PC-3 (cell line): ENCODE measurements at regions not wholly inside any gene's neighbourhood (a gene's known extent, or its start where the extent isn't known, plus 50 kb on each side); places are given as distances from the start of the nearest gene placed in this dataset.

Experiments
- ATAC-seq: fragments of 200-7000 bp; cut with Tn5 transposase; 2 replicates; pipeline ENCODE4 v1.9.1; 2020; ENCODE audit warnings: mild to moderate bottlenecking, moderate library complexity
- BruUV-seq: library from RNA; stranded (reverse); fragments of 400-500 nt; replicated peaks from 2 replicates; lab custom pipeline; 2021; lab: Mats Ljungman, UMichigan
- CTCF ChIA-PET: fragments of 300-600 bp; sonication (Branson Sonifier 250); formaldehyde crosslinking; loops from one replicate; lab custom pipeline; 2022; ENCODE audit warnings: antibody characterized with exemption; lab: Charles Lee
- POLR2A ChIA-PET: fragments of 300-600 bp; sonication (Branson Sonifier 250); formaldehyde crosslinking; loops from one replicate; lab custom pipeline; 2022; ENCODE audit warnings: antibody characterized with exemption; ENCODE audit not compliant: unreplicated experiment; lab: Charles Lee
- DNase-seq: peaks from one replicate; pipeline ENCODE4 v3.0.0-alpha.2; 2015
- H2AFZ ChIP-seq: fragments of 300-600 bp; sonication (generic); 2 replicates; pipeline ENCODE4 v1.6.0; 2016; ENCODE audit warnings: antibody characterized with exemption, low read length
- H3F3A ChIP-seq: fragments of 300-600 bp; sonication (generic); one replicate; pipeline ENCODE4 v1.6.0; 2017; ENCODE audit warnings: antibody characterized with exemption, low read length, control low read depth, mild to moderate bottlenecking; ENCODE audit not compliant: unreplicated experiment
- H3K27ac ChIP-seq: fragments of 300-600 bp; sonication (generic); 2 replicates; pipeline ENCODE4 v1.5.1; 2016; ENCODE audit warnings: mild to moderate bottlenecking, low read length
- H3K27me3 ChIP-seq: fragments of 300-600 bp; sonication (generic); 2 replicates; pipeline ENCODE4 v1.6.1; 2016; ENCODE audit warnings: low read length, mixed read lengths
- H3K36me3 ChIP-seq: fragments of 300-600 bp; sonication (generic); 2 replicates; pipeline ENCODE4 v1.6.1; 2016; ENCODE audit warnings: low read depth, mixed run types, low read length, mixed read lengths
- H3K4me1 ChIP-seq: fragments of 300-600 bp; sonication (generic); 2 replicates; pipeline ENCODE4 v1.5.1; 2016; ENCODE audit warnings: low read length; ENCODE audit not compliant: insufficient read depth
- H3K4me2 ChIP-seq: fragments of 300-600 bp; sonication (generic); 2 replicates; pipeline ENCODE4 v1.6.0; 2016; ENCODE audit warnings: low read length
- H3K4me3 ChIP-seq: fragments of 300-600 bp; sonication (generic); 2 replicates; pipeline ENCODE4 v1.5.1; 2016; ENCODE audit warnings: mild to moderate bottlenecking, low read length, mixed read lengths
- H3K79me2 ChIP-seq: fragments of 300-600 bp; sonication (generic); 2 replicates; pipeline ENCODE4 v1.6.1; 2017; ENCODE audit warnings: low read length, mixed read lengths
- H3K9ac ChIP-seq: fragments of 300-600 bp; sonication (generic); 2 replicates; pipeline ENCODE4 v1.6.0; 2016; ENCODE audit warnings: mild to moderate bottlenecking, low read length
- H3K9me2 ChIP-seq: fragments of 300-600 bp; sonication (generic); replicated peaks from 2 replicates; pipeline ENCODE4 v1.6.1; 2016; ENCODE audit warnings: mixed run types, low read length, mixed read lengths
- H3K9me3 ChIP-seq: fragments of 300-600 bp; sonication (generic); 2 replicates; pipeline ENCODE4 v1.6.1; 2016; ENCODE audit warnings: low read length, mixed read lengths
- H4K20me1 ChIP-seq: fragments of 300-600 bp; sonication (generic); 2 replicates; pipeline ENCODE4 v1.6.1; 2016; ENCODE audit warnings: low read length, mixed read lengths
- EZH2 ChIP-seq: fragments of 300-600 bp; sonication (generic); IDR thresholded peaks from one replicate; pipeline ENCODE4 v1.6.1; 2017; ENCODE audit warnings: antibody characterized with exemption, mild to moderate bottlenecking, low read length; ENCODE audit not compliant: unreplicated experiment
- EZH2phosphoT487 ChIP-seq: fragments of 300-600 bp; sonication (generic); IDR thresholded peaks from 2 replicates; pipeline ENCODE4 v1.6.1; 2018; ENCODE audit warnings: mild to moderate bottlenecking, antibody characterized with exemption, low read length, borderline replicate concordance
- intact Hi-C: fragments of 100-400 bp; cut with micrococcal nuclease; formaldehyde crosslinking; loops from 2 replicates; pipeline ENCODE4 v1.9.0; 2023
- TF ChIP-seq, protein P1 (sequence below): fragments of 300-600 bp; sonication (generic); conservative IDR thresholded peaks from 2 replicates; pipeline ENCODE4 v1.5.1; 2017; ENCODE audit warnings: antibody characterized with exemption, low read depth, mild to moderate bottlenecking, low read length

DNA sequence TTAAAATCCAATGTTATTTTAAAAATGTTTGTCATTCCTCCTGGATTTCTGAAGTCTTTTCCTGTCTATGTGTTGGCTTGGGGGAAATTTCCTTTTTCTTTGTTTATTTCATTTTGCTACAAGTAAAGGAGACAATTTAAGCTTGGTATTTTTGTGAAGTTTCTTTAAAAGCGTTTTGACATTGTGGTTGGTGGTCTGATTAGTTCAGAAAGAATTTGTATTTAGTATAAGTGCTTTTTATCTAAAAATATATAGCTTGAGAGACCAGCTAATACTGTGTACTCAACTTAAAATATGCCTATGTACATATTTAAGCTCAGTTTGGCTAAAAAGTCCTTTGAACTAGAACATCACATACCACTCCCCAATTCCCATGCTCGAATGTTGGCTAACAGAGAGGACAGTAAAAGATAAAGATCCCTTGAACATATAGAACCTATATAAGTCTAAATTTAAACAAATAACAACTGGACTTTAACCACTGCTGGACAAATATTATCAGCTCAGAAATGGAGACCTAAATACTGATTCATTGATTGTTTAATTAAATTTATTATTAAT is 237.6 kb downstream of the TLE4 start:
- intact Hi-C loops, result no loop called here
- H3K27ac ChIP-seq, result no peak overlapping the region
- no peak overlapping the region for H3K4me3 ChIP-seq
- H3F3A ChIP-seq, result no peaks in the 10 kb centered on the region
- no peak overlapping the region for H3K9ac ChIP-seq
- no TSS peak for BruUV-seq
- TF ChIP-seq, protein P1, sequence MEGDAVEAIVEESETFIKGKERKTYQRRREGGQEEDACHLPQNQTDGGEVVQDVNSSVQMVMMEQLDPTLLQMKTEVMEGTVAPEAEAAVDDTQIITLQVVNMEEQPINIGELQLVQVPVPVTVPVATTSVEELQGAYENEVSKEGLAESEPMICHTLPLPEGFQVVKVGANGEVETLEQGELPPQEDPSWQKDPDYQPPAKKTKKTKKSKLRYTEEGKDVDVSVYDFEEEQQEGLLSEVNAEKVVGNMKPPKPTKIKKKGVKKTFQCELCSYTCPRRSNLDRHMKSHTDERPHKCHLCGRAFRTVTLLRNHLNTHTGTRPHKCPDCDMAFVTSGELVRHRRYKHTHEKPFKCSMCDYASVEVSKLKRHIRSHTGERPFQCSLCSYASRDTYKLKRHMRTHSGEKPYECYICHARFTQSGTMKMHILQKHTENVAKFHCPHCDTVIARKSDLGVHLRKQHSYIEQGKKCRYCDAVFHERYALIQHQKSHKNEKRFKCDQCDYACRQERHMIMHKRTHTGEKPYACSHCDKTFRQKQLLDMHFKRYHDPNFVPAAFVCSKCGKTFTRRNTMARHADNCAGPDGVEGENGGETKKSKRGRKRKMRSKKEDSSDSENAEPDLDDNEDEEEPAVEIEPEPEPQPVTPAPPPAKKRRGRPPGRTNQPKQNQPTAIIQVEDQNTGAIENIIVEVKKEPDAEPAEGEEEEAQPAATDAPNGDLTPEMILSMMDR, result no peak
- TF ChIP-seq EZH2phosphoT487, result no peak
- no peak for TF ChIP-seq EZH2
- peaks cover 24% of the 10 kb centered on the region for H3K4me1 ChIP-seq
- DNase-seq (no peak), ATAC-seq (no peak; the same call in 1 of the 2 replicates)
- no peaks in the 10 kb centered on the region for H4K20me1 ChIP-seq
- POLR2A ChIA-PET, result no interaction called here
- no peaks in the 10 kb centered on the region for H3K36me3 ChIP-seq
- CTCF ChIA-PET, result no interaction called here
- no peaks in the 10 kb centered on the region for H3K9me3 ChIP-seq
- no peaks in the 10 kb centered on the region for H3K27me3 ChIP-seq
- H2AFZ ChIP-seq, result no peak overlapping the region
- no peaks in the 10 kb centered on the region for H3K9me2 ChIP-seq
- peak overlapping the region; percentile 23; the same call in 1 of the 2 replicates for H3K4me2 ChIP-seq
- no peaks in the 10 kb centered on the region for H3K79me2 ChIP-seq

DNA sequence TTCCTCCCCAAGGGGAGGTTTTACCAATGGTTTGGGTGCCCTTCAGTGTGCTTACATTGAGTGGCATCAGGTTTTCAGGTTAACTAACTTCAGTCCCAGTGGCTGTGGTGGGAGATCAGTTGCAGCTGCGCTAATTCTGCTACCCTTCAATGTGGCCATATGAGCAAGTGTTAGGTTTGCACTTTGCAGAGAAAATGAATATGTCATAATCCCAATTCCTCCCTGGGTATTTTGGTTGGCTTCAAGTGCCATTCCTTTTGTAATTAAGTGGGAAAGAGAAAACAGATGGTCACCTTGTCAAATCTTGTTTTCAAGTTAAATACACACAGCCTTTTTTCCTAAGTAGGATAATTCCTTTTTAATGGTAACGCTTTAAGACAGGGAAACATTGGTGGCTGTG is 236.2 kb downstream of the TLE4 start:
- CTCF ChIA-PET, result no interaction called here
- Histone ChIP-seq H3K27ac (no peak overlapping the region), H3F3A (no peaks in the 10 kb centered on the region), H3K4me2 (no peak overlapping the region), H3K9ac (no peak overlapping the region), H3K9me3 (no peaks in the 10 kb centered on the region), H3K4me3 (no peak overlapping the region), H3K36me3 (no peaks in the 10 kb centered on the region), H3K27me3 (no peaks in the 10 kb centered on the region), H2AFZ (no peak overlapping the region), H4K20me1 (no peaks in the 10 kb centered on the region), H3K4me1 (peaks cover 24% of the 10 kb centered on the region), H3K9me2 (no peaks in the 10 kb centered on the region), H3K79me2 (no peaks in the 10 kb centered on the region)
- POLR2A ChIA-PET, result no interaction called here
- no peak for DNase-seq
- no TSS peak for BruUV-seq
- TF ChIP-seq, protein P1, result no peak
- TF ChIP-seq EZH2 (no peak), EZH2phosphoT487 (no peak)
- intact Hi-C loops, result no loop called here
- no peak for ATAC-seq

GRCh38 chr9:79806086-79806485 is 234.3 kb downstream of the TLE4 start:
- TF ChIP-seq EZH2phosphoT487, result no peak
- TF ChIP-seq, protein P1, result no peak
- no peak for TF ChIP-seq EZH2
- no peak for ATAC-seq
- no peak for DNase-seq
- no peak overlapping the region for H3K27ac ChIP-seq
- peaks cover 16% of the 10 kb centered on the region for H3K4me1 ChIP-seq
- ChIA-PET POLR2A (no interaction called here), CTCF (no interaction called here)
- no peaks in the 10 kb centered on the region for H3K9me3 ChIP-seq
- no peaks in the 10 kb centered on the region for H3K79me2 ChIP-seq
- H4K20me1 ChIP-seq, result no peaks in the 10 kb centered on the region
- H2AFZ ChIP-seq, result no peak overlapping the region
- H3K27me3 ChIP-seq, result no peaks in the 10 kb centered on the region
- H3K9ac ChIP-seq, result no peak overlapping the region
- BruUV-seq, result no TSS peak
- no peaks in the 10 kb centered on the region for H3F3A ChIP-seq
- intact Hi-C loops, result no loop called here
- H3K4me2 ChIP-seq, result no peak overlapping the region
- no peaks in the 10 kb centered on the region for H3K9me2 ChIP-seq
- H3K4me3 ChIP-seq, result no peak overlapping the region
- H3K36me3 ChIP-seq, result no peaks in the 10 kb centered on the region
